CD4-positive, alpha-beta T cell treated with Interleukin-17A for 4 hours (primary cell): ENCODE measurements at regions not wholly inside any gene's neighbourhood (a gene's known extent, or its start where the extent isn't known, plus 50 kb on each side); places are given as distances from the start of the nearest gene placed in this dataset.
"Not testable (repeated sequence)": the region's sequence is repeated elsewhere in the genome, so short reads cannot be mapped to it uniquely, and the experiment has no call there.

Source experiments
- DNase-seq: peaks from one replicate; pipeline ENCODE4 v3.0.0-alpha.2; 2020; ENCODE audit warnings: mixed read lengths

GRCh38 chr1:83208540-83208939, 790.4 kb downstream of the TTLL7 start:
- DNase-seq = not testable (repeated sequence)

GRCh38 chr1:83194610-83195009, 804.3 kb downstream of the TTLL7 start:
- DNase-seq = not testable (repeated sequence)

- DNase-seq = not testable (repeated sequence)
These were observed 816.8 kb downstream of the TTLL7 start for GRCh38 chr1:83182033-83182728.

- not testable (repeated sequence) for DNase-seq
These were observed 818.3 kb downstream of the TTLL7 start for GRCh38 chr1:83180621-83181020.

- not testable (repeated sequence) for DNase-seq
These were observed 831.3 kb downstream of the TTLL7 start for GRCh38 chr1:83167634-83168033.

GRCh38 chr1:83163879-83164475, 835.0 kb downstream of the TTLL7 start:
- not testable (repeated sequence) for DNase-seq

- DNase-seq = not testable (repeated sequence)
These were observed 840.0 kb downstream of the TTLL7 start for GRCh38 chr1:83158924-83159323.

GRCh38 chr1:83154306-83154705, 844.6 kb downstream of the TTLL7 start:
- DNase-seq = not testable (repeated sequence)

- not testable (repeated sequence) for DNase-seq
These were observed 847.6 kb downstream of the TTLL7 start for GRCh38 chr1:83151167-83151898.

GRCh38 chr1:83150479-83150878, 848.5 kb downstream of the TTLL7 start:
- not testable (repeated sequence) for DNase-seq

GRCh38 chr1:83145820-83146219, 853.1 kb downstream of the TTLL7 start:
- DNase-seq = not testable (repeated sequence)

- not testable (repeated sequence) for DNase-seq
These were observed 856.1 kb downstream of the TTLL7 start for GRCh38 chr1:83142802-83143201.

GRCh38 chr1:83135524-83136157, 863.3 kb downstream of the TTLL7 start:
- DNase-seq = not testable (repeated sequence)

- DNase-seq = not testable (repeated sequence)
These were observed 864.5 kb downstream of the TTLL7 start for GRCh38 chr1:83134322-83135014.

GRCh38 chr1:83131692-83131955, 867.3 kb downstream of the TTLL7 start:
- no peak for DNase-seq

- no peak for DNase-seq
These were observed 867.8 kb downstream of the TTLL7 start for GRCh38 chr1:83130886-83131691.

GRCh38 chr1:83129107-83129506, 869.8 kb downstream of the TTLL7 start:
- DNase-seq = no peak

- no peak for DNase-seq
These were observed 873.5 kb downstream of the TTLL7 start for GRCh38 chr1:83125456-83125855.

GRCh38 chr1:83123019-83123418, 875.9 kb downstream of the TTLL7 start:
- no peak for DNase-seq

- DNase-seq = no peak
These were observed 880.5 kb downstream of the TTLL7 start for GRCh38 chr1:83118472-83118871.

- DNase-seq = not testable (repeated sequence)
These were observed 881.9 kb downstream of the TTLL7 start for GRCh38 chr1:83117030-83117429.

GRCh38 chr1:83115785-83116184, 883.1 kb downstream of the TTLL7 start:
- DNase-seq = no peak
